MCF 10A (cell line): ENCODE measurements at regions not wholly inside any gene's neighbourhood (a gene's known extent, or its start where the extent isn't known, plus 50 kb on each side); places are given as distances from the start of the nearest gene placed in this dataset.

Source experiments
- BruUV-seq: library from RNA; stranded (reverse); fragments of 400-500 nt; replicated peaks from 2 replicates; lab custom pipeline; 2021; lab: Mats Ljungman, UMichigan
- CTCF ChIA-PET: fragments of 300-600 bp; sonication (Branson Sonifier 250); formaldehyde crosslinking; extraction: SDS; loops from one replicate; lab custom pipeline; 2021; ENCODE audit warnings: antibody characterized with exemption, inconsistent platforms; lab: Yijun Ruan, JAX
- POLR2A ChIA-PET: fragments of 300-600, 350-650 bp; sonication (Branson Sonifier 250); formaldehyde crosslinking; extraction: SDS; loops from one replicate; lab custom pipeline; 2020; ENCODE audit warnings: antibody characterized with exemption, inconsistent platforms; lab: Yijun Ruan, JAX
- DNase-seq: peaks from one replicate; pipeline ENCODE4 v3.0.0-alpha.2; 2018; ENCODE audit not compliant: unreplicated experiment
- H3K27ac Mint-ChIP-seq: one replicate; pipeline ENCODE4 v1.8.0; 2022; ENCODE audit warnings: mild to moderate bottlenecking, low read depth, mixed read lengths; ENCODE audit not compliant: unreplicated experiment
- H3K27me3 Mint-ChIP-seq: one replicate; pipeline ENCODE4 v1.8.0; 2022; ENCODE audit warnings: mixed read lengths; ENCODE audit not compliant: insufficient read depth, unreplicated experiment
- H3K36me3 Mint-ChIP-seq: one replicate; pipeline ENCODE4 v1.8.0; 2022; ENCODE audit warnings: mild to moderate bottlenecking, moderate library complexity, mixed read lengths; ENCODE audit not compliant: insufficient read depth, unreplicated experiment
- H3K4me1 Mint-ChIP-seq: one replicate; pipeline ENCODE4 v1.8.0; 2022; ENCODE audit warnings: mixed read lengths; ENCODE audit not compliant: insufficient read depth, unreplicated experiment
- H3K4me3 Mint-ChIP-seq: one replicate; pipeline ENCODE4 v1.8.0; 2022; ENCODE audit warnings: mild to moderate bottlenecking, moderate library complexity, mixed read lengths; ENCODE audit not compliant: unreplicated experiment
- H3K9me3 Mint-ChIP-seq: one replicate; pipeline ENCODE4 v1.8.0; 2022; ENCODE audit warnings: mixed read lengths; ENCODE audit not compliant: unreplicated experiment
- CTCF ChIP-seq: fragments of 200-600 bp; IDR thresholded peaks from one replicate; pipeline ENCODE4 v1.8.0; 2022; ENCODE audit warnings: antibody characterized with exemption, mild to moderate bottlenecking; ENCODE audit not compliant: unreplicated experiment
- intact Hi-C: fragments of 100-400 bp; cut with micrococcal nuclease; formaldehyde crosslinking; loops from 2 replicates; pipeline ENCODE4 v1.14.1; 2022

GRCh38 chr5:148904440-148904839, 78.0 kb downstream of the ADRB2 start:
- H3K4me3 Mint-ChIP-seq = no peak overlapping the region
- CTCF ChIA-PET = interaction anchor here (0.6 to 3.2 kb wide), 5 partner anchors 53 to 173 kb away, joined by 3 to 15 read pairs (median 5); no protein-coding TSS in a partner anchor
- BruUV-seq = no TSS peak

GRCh38 chr5:148905541-148905940, 79.1 kb downstream of the ADRB2 start:
- peak overlapping the region; percentile 11 for H3K27ac Mint-ChIP-seq
- H3K9me3 Mint-ChIP-seq = no peaks in the 10 kb centered on the region
- H3K4me1 Mint-ChIP-seq = peaks cover 18% of the 10 kb centered on the region
- no peak for TF ChIP-seq CTCF
- H3K27me3 Mint-ChIP-seq = no peaks in the 10 kb centered on the region
- no TSS peak for BruUV-seq
- no peaks in the 10 kb centered on the region for H3K36me3 Mint-ChIP-seq
- POLR2A ChIA-PET = interaction anchor here (0.8 to 1.2 kb wide), 5 partner anchors 10 to 164 kb away, joined by 3 read pairs; partner anchors contain the start of gene ADRB2
- H3K4me3 Mint-ChIP-seq = no peak overlapping the region
- DNase-seq = no peak
- CTCF ChIA-PET = interaction anchor here (0.6 to 3.2 kb wide), 6 partner anchors 11 to 236 kb away, joined by 3 to 15 read pairs (median 4); partner anchors contain the start of gene ABLIM3
- intact Hi-C loops = no loop called here

More at GRCh38 chr5:148904440-148904839, 78.0 kb downstream of the ADRB2 start:
- intact Hi-C loops = no loop called here
- Mint-ChIP-seq H3K27me3 (no peaks in the 10 kb centered on the region), H3K4me1 (peaks cover 7% of the 10 kb centered on the region), H3K36me3 (no peaks in the 10 kb centered on the region), H3K27ac (no peak overlapping the region), H3K9me3 (no peaks in the 10 kb centered on the region)
- no peak for TF ChIP-seq CTCF
- no peak for DNase-seq
- POLR2A ChIA-PET = interaction anchor here (0.6 to 1.5 kb wide), 8 partner anchors 8 to 602 kb away, joined by 3 to 6 read pairs (median 3); partner anchors contain the start of gene ADRB2

DNA sequence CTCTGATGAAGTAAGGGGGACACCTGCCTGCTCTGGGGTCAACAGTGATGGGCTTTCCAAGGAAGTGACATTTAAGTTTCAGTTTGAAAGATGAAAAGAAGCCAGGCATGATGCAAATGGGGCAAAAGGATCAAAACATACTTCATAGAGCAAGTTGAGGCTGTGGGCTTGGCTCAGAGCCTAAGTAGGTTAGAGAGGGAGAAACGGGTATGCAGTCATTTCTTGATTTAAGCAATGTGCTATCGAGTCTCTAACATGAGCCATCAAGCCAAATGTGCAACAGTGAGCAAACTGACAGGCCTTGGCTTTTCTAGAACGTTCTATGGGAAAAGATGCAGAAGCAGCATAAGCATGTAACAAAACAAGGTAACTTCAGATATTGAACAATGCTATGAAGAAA, 80.6 kb downstream of the ADRB2 start:
- no TSS peak for BruUV-seq
- no peak for DNase-seq
- intact Hi-C loops = no loop called here
- Mint-ChIP-seq H3K36me3 (no peaks in the 10 kb centered on the region), H3K4me3 (no peak overlapping the region), H3K27ac (no peak overlapping the region), H3K9me3 (no peaks in the 10 kb centered on the region), H3K4me1 (peaks cover 32% of the 10 kb centered on the region), H3K27me3 (no peaks in the 10 kb centered on the region)
- ChIA-PET CTCF (interaction anchor here (0.6 to 2.0 kb wide), 6 partner anchors 11 to 165 kb away, joined by 3 to 9 read pairs (median 3); no protein-coding TSS in a partner anchor), POLR2A (interaction anchor here (0.7 to 1.2 kb wide), 4 partner anchors 43 to 86 kb away, joined by 3 read pairs; partner anchors contain the start of gene ADRB2)
- no peak for TF ChIP-seq CTCF

DNA sequence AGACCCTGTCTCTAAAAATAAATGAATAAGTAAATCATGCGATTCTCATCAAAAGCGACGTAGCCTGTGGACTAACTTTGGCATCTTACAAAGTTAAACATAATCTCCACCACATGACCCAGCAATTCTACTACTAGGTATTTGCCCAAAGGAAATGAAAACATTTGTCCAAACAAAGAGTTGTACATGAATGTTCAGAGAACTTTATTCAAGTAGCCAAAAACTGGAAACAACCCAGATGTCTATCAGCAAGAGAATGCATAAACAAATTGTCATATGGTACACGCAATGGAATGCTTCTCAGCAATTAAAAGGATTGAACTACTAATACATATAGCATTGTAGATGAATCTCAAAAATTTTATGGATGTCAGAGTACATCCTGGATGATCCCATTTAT, 82.6 kb downstream of the ADRB2 start:
- intact Hi-C loops = no loop called here
- Mint-ChIP-seq H3K36me3 (no peaks in the 10 kb centered on the region), H3K4me3 (no peak overlapping the region), H3K9me3 (no peaks in the 10 kb centered on the region), H3K4me1 (peaks cover 50% of the 10 kb centered on the region), H3K27ac (peak overlapping the region; percentile 76), H3K27me3 (no peaks in the 10 kb centered on the region)
- ChIA-PET CTCF (interaction anchor here (0.8 to 2.0 kb wide), 4 partner anchors 25 to 175 kb away, joined by 3 to 7 read pairs (median 4); no protein-coding TSS in a partner anchor), POLR2A (interaction anchor here (0.7 to 8.8 kb wide), 6 partner anchors 41 to 139 kb away, joined by 3 to 284 read pairs (median 182); partner anchors contain the start of gene ADRB2)
- BruUV-seq = no TSS peak
- no peak for DNase-seq
- no peak for TF ChIP-seq CTCF
